Trophoblast cell (in vitro differentiated cells and primary cell): ENCODE measurements at regions not wholly inside any gene's neighbourhood (a gene's known extent, or its start where the extent isn't known, plus 50 kb on each side); places are given as distances from the start of the nearest gene placed in this dataset.

Source experiments
- DNase-seq, 2 donors: peaks; one replicate each; pipeline ENCODE4 v3.0.0-alpha.2; 2016
- H2AFZ ChIP-seq: 2 replicates; pipeline ENCODE4 v1.6.1; 2013; ENCODE audit warnings: low read length, moderate library complexity, mild to moderate bottlenecking; ENCODE audit not compliant: insufficient read depth, poor library complexity
- H2AK5ac ChIP-seq: 2 replicates; pipeline ENCODE4 v1.6.1; 2013; ENCODE audit warnings: mild to moderate bottlenecking, low read length
- H2BK120ac ChIP-seq: 2 replicates; pipeline ENCODE4 v1.6.1; 2013; ENCODE audit warnings: low read length, mild to moderate bottlenecking, moderate library complexity; ENCODE audit not compliant: insufficient read depth, poor library complexity
- H2BK12ac ChIP-seq: 2 replicates; pipeline ENCODE4 v1.6.1; 2013; ENCODE audit warnings: mild to moderate bottlenecking, low read length, moderate library complexity
- H2BK5ac ChIP-seq: 2 replicates; pipeline ENCODE4 v1.6.1; 2013; ENCODE audit warnings: low read length, low read depth, moderate library complexity, mild to moderate bottlenecking; ENCODE audit not compliant: poor library complexity
- H3K14ac ChIP-seq: 2 replicates; pipeline ENCODE4 v1.6.1; 2013; ENCODE audit warnings: mild to moderate bottlenecking, low read length
- H3K18ac ChIP-seq: 2 replicates; pipeline ENCODE4 v1.6.1; 2013; ENCODE audit warnings: mild to moderate bottlenecking, low read length
- H3K23ac ChIP-seq: 2 replicates; pipeline ENCODE4 v1.6.1; 2013; ENCODE audit warnings: low read length
- H3K27ac ChIP-seq: 2 replicates; pipeline ENCODE4 v1.5.1; 2013; ENCODE audit warnings: low read depth, mild to moderate bottlenecking, inconsistent platforms, low read length, moderate library complexity
- H3K27me3 ChIP-seq: 2 replicates; pipeline ENCODE4 v1.6.1; 2013; ENCODE audit warnings: inconsistent platforms, mild to moderate bottlenecking, low read length, moderate library complexity; ENCODE audit not compliant: insufficient read depth
- H3K36me3 ChIP-seq, 2 experiments: 1 replicate in 1 of 2; 2 replicates in 1 of 2; pipeline ENCODE4 v1.6.1; 2013; ENCODE audit warnings: low read length in 2 of 2, mild to moderate bottlenecking in 2 of 2, moderate library complexity in 1 of 2; ENCODE audit not compliant: insufficient read depth in 2 of 2, control insufficient read depth in 1 of 2
- H3K4ac ChIP-seq: 2 replicates; pipeline ENCODE4 v1.6.1; 2013; ENCODE audit warnings: low read depth, mild to moderate bottlenecking, low read length, moderate library complexity
- H3K4me1 ChIP-seq, 2 experiments: 1 replicate in 1 of 2; 2 replicates in 1 of 2; pipeline ENCODE4 v1.6.1; 2013; ENCODE audit warnings: low read length in 2 of 2, mild to moderate bottlenecking in 2 of 2, moderate library complexity in 1 of 2; ENCODE audit not compliant: insufficient read depth in 2 of 2, control insufficient read depth in 1 of 2
- H3K4me2 ChIP-seq: 2 replicates; pipeline ENCODE4 v1.6.1; 2013; ENCODE audit warnings: inconsistent platforms, mild to moderate bottlenecking, low read length, moderate library complexity
- H3K4me3 ChIP-seq: 2 replicates; pipeline ENCODE4 v1.5.1; 2013; ENCODE audit warnings: mild to moderate bottlenecking, low read depth, low read length, inconsistent platforms
- H3K79me1 ChIP-seq: one replicate; pipeline ENCODE4 v1.6.1; 2013; ENCODE audit warnings: low read length
- H3K79me2 ChIP-seq: 2 replicates; pipeline ENCODE4 v1.6.1; 2013; ENCODE audit warnings: low read length, mild to moderate bottlenecking; ENCODE audit not compliant: control insufficient read depth, insufficient read depth, poor library complexity
- H3K9ac ChIP-seq: 2 replicates; pipeline ENCODE4 v1.6.1; 2013; ENCODE audit warnings: mild to moderate bottlenecking, low read length
- H3K9me3 ChIP-seq: 2 replicates; pipeline ENCODE4 v1.6.1; 2013; ENCODE audit warnings: low read depth, mild to moderate bottlenecking, control low read depth, inconsistent platforms, low read length; ENCODE audit not compliant: insufficient read depth
- H4K12ac ChIP-seq: 2 replicates; pipeline ENCODE4 v1.6.1; 2013; ENCODE audit warnings: low read depth, mild to moderate bottlenecking, low read length, moderate library complexity
- H4K8ac ChIP-seq: 2 replicates; pipeline ENCODE4 v1.6.1; 2013; ENCODE audit warnings: low read depth, mild to moderate bottlenecking, low read length, moderate library complexity
- H4K91ac ChIP-seq: one replicate; pipeline ENCODE4 v1.6.1; 2013; ENCODE audit warnings: low read depth, mild to moderate bottlenecking, low read length, moderate library complexity
- WGBS: extraction: QIAGEN DNeasy Blood & Tissue Kit; methylation state at CpG from one replicate; pipeline ENCODE4 v1.1.7; 2013; ENCODE audit warnings: missing lambda C conversion rate; ENCODE audit not compliant: insufficient read length, insufficient coverage; ENCODE audit errors: extremely low coverage; 5-methylcytosine and 5-hydroxymethylcytosine counted together

- Histone ChIP-seq H2BK5ac (no peak overlapping the region), H3K79me1 (no peaks in the 10 kb centered on the region), H4K91ac (no peak overlapping the region), H2BK120ac (no peak overlapping the region), H3K79me2 (no peaks in the 10 kb centered on the region), H2BK12ac (no peak overlapping the region), H3K18ac (no peak overlapping the region), H2AK5ac (no peak overlapping the region), H3K4ac (no peak overlapping the region), H3K36me3 (no peaks in the 10 kb centered on the region), H3K4me1 (no peaks in the 10 kb centered on the region), H3K9ac (no peak overlapping the region), H3K27me3 (no peaks in the 10 kb centered on the region), H3K4me3 (no peak overlapping the region), H3K23ac (no peak overlapping the region), H3K4me2 (no peak overlapping the region), H4K8ac (no peak overlapping the region), H2AFZ (no peak overlapping the region), H3K14ac (no peak overlapping the region), H4K12ac (no peak overlapping the region), H3K9me3 (no peaks in the 10 kb centered on the region), H3K27ac (no peak overlapping the region)
- DNase-seq, result no peak
- WGBS, result no CpG with 5 or more reads among the region's 5 CpGs
Measured at GRCh38 chr18:47727409-47727808, 203.1 kb downstream of the SMAD2 start.

GRCh38 chr18:47726550-47726949 lies 203.9 kb downstream of the SMAD2 start:
- no peak overlapping the region for H3K4ac ChIP-seq
- H3K18ac ChIP-seq, result no peak overlapping the region
- H2AK5ac ChIP-seq, result no peak overlapping the region
- no peak for DNase-seq
- no peak overlapping the region for H3K23ac ChIP-seq
- H3K79me2 ChIP-seq, result no peaks in the 10 kb centered on the region
- no CpG with 5 or more reads among the region's 1 CpG for WGBS
- no peaks in the 10 kb centered on the region for H3K36me3 ChIP-seq
- no peak overlapping the region for H2BK12ac ChIP-seq
- no peak overlapping the region for H3K14ac ChIP-seq
- no peak overlapping the region for H2AFZ ChIP-seq
- H4K12ac ChIP-seq, result no peak overlapping the region
- no peaks in the 10 kb centered on the region for H3K27me3 ChIP-seq
- no peak overlapping the region for H4K91ac ChIP-seq
- no peaks in the 10 kb centered on the region for H3K4me1 ChIP-seq
- H3K9me3 ChIP-seq, result no peaks in the 10 kb centered on the region
- H3K79me1 ChIP-seq, result no peaks in the 10 kb centered on the region
- no peak overlapping the region for H2BK120ac ChIP-seq
- no peak overlapping the region for H3K4me2 ChIP-seq
- no peak overlapping the region for H2BK5ac ChIP-seq
- no peak overlapping the region for H3K4me3 ChIP-seq
- H3K27ac ChIP-seq, result no peak overlapping the region
- no peak overlapping the region for H4K8ac ChIP-seq
- H3K9ac ChIP-seq, result no peak overlapping the region

- WGBS, result no CpG with 5 or more reads among the region's 3 CpGs
Measured at GRCh38 chr18:47725656-47726055, 204.8 kb downstream of the SMAD2 start.

DNA sequence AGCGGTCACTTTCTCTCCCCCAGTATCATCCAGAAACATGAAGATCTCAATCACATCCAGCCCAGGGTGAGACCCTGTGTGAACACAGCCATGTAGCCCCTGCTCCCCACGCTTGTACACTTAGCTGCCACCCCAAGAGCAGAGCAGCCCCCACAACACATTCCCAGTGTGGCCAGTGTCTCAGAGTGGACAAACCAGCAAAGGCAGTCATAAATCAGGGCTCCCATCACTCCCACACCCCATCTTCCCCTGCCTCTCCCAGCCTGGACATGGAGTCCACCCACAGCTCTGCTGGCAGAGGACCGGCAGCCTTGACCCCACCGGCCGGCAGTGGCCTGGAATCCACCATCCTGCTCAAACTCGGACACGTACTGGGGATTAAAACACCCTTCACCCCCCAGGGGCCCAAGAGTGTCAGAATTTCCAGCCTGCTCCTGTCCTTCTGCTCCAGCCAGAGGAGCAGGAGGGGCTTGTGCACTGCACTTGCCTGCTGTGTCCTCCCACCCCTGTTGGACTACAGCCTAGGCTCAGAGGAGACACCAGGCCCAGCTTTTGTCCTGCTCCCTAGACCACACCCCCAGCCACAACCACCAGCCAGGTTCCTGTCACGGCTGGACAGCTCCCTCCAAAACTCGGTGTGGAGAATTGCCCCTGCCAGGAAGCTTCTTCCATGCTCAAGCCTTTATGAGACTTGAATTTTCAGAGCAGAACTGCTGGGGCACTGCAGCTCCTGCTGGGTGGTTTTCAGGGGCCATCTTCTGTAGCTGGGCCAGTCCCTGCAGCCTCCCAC lies 206.1 kb downstream of the SMAD2 start:
- Histone ChIP-seq H2BK120ac (no peak overlapping the region), H2AFZ (no peak overlapping the region), H3K79me1 (no peaks in the 10 kb centered on the region), H2BK5ac (no peak overlapping the region), H3K9ac (no peak overlapping the region), H3K23ac (no peak overlapping the region), H3K27me3 (no peaks in the 10 kb centered on the region), H3K36me3 (no peaks in the 10 kb centered on the region), H3K4ac (no peak overlapping the region), H2BK12ac (no peak overlapping the region), H2AK5ac (no peak overlapping the region), H3K27ac (no peak overlapping the region), H3K18ac (no peak overlapping the region), H3K9me3 (no peaks in the 10 kb centered on the region), H4K8ac (no peak overlapping the region), H3K4me2 (no peak overlapping the region), H3K4me3 (no peak overlapping the region), H3K4me1 (no peaks in the 10 kb centered on the region), H3K14ac (no peak overlapping the region), H3K79me2 (no peaks in the 10 kb centered on the region), H4K12ac (no peak overlapping the region), H4K91ac (no peak overlapping the region)
- no CpG with 5 or more reads among the region's 9 CpGs for WGBS
- no peak for DNase-seq

More at GRCh38 chr18:47725656-47726055, 204.8 kb downstream of the SMAD2 start:
- Histone ChIP-seq H2BK120ac (no peak overlapping the region), H3K36me3 (no peaks in the 10 kb centered on the region), H3K14ac (no peak overlapping the region), H4K12ac (no peak overlapping the region), H3K23ac (no peak overlapping the region), H3K79me1 (no peaks in the 10 kb centered on the region), H3K27ac (no peak overlapping the region), H3K18ac (no peak overlapping the region), H2BK5ac (no peak overlapping the region), H3K9ac (no peak overlapping the region), H4K91ac (no peak overlapping the region), H3K4me3 (no peak overlapping the region), H3K9me3 (no peaks in the 10 kb centered on the region), H3K4me1 (no peaks in the 10 kb centered on the region), H2AK5ac (no peak overlapping the region), H3K79me2 (no peaks in the 10 kb centered on the region), H3K4me2 (no peak overlapping the region), H4K8ac (no peak overlapping the region), H2BK12ac (no peak overlapping the region), H3K4ac (no peak overlapping the region), H3K27me3 (no peaks in the 10 kb centered on the region), H2AFZ (no peak overlapping the region)
- DNase-seq, result no peak
